OCI-LY3 (cell line): ENCODE measurements at regions not wholly inside any gene's neighbourhood (a gene's known extent, or its start where the extent isn't known, plus 50 kb on each side); places are given as distances from the start of the nearest gene placed in this dataset.

Experiments used
- H2AFZ ChIP-seq: fragments of 200-600, 300-600 bp; shearing (Covaris generic); 2 replicates; pipeline ENCODE4 v1.6.0; 2014; ENCODE audit warnings: antibody characterized with exemption, low read depth, low read length
- H3K27ac ChIP-seq: fragments of 200-600, 300-600 bp; sonication (generic); 2 replicates; pipeline ENCODE4 v1.5.1; 2014; ENCODE audit warnings: mild to moderate bottlenecking, low read length, moderate library complexity, mixed read lengths
- H3K27me3 ChIP-seq: fragments of 200-600, 300-600 bp; sonication (generic); 2 replicates; pipeline ENCODE4 v1.6.1; 2014; ENCODE audit warnings: low read depth, low read length, mixed read lengths
- H3K36me3 ChIP-seq: fragments of 200-600, 300-600 bp; sonication (generic); replicated peaks from 2 replicates; pipeline ENCODE3; 2014; ENCODE audit warnings: low read depth, low read length, mixed read lengths
- H3K4me1 ChIP-seq: fragments of 300-600, 200-600 bp; sonication (generic); 2 replicates; pipeline ENCODE4 v1.6.1; 2014; ENCODE audit warnings: low read length, mixed read lengths
- H3K4me2 ChIP-seq: fragments of 200-600, 300-600 bp; sonication (generic); 2 replicates; pipeline ENCODE4 v1.6.1; 2014; ENCODE audit warnings: low read length, mixed read lengths
- H3K4me3 ChIP-seq: fragments of 300-600, 200-600 bp; sonication (generic); 2 replicates; pipeline ENCODE4 v1.5.1; 2014; ENCODE audit warnings: antibody characterized with exemption, mild to moderate bottlenecking, low read length, moderate library complexity
- H3K79me2 ChIP-seq: fragments of 300-600, 200-600 bp; shearing (Covaris generic); 2 replicates; pipeline ENCODE4 v1.6.1; 2014; ENCODE audit warnings: mild to moderate bottlenecking, low read length, mixed read lengths
- H3K9ac ChIP-seq: fragments of 300-600, 200-600 bp; shearing (Covaris generic); 2 replicates; pipeline ENCODE4 v1.6.0; 2014; ENCODE audit warnings: mild to moderate bottlenecking, low read length, moderate library complexity
- H3K9me3 ChIP-seq: fragments of 200-600, 300-600 bp; shearing (Covaris generic); 2 replicates; pipeline ENCODE4 v1.6.1; 2014; ENCODE audit warnings: low read length, mixed read lengths; ENCODE audit not compliant: insufficient read depth
- H4K20me1 ChIP-seq: fragments of 200-600, 300-600 bp; sonication (generic); 2 replicates; pipeline ENCODE4 v1.6.1; 2016; ENCODE audit warnings: low read length, mixed read lengths; ENCODE audit not compliant: insufficient read depth
- EZH2phosphoT487 ChIP-seq: fragments of 200-600 bp; shearing (Covaris generic); IDR thresholded peaks from 2 replicates; pipeline ENCODE4 v1.6.1; 2018; ENCODE audit warnings: antibody characterized with exemption, mixed run types, low read depth
- TF ChIP-seq, protein P1 (sequence below): fragments of 200-600, 300-600 bp; sonication (generic); IDR thresholded peaks from 2 replicates; pipeline ENCODE4 v1.5.1; 2014; ENCODE audit warnings: antibody characterized with exemption, low read length, low read depth

DNA sequence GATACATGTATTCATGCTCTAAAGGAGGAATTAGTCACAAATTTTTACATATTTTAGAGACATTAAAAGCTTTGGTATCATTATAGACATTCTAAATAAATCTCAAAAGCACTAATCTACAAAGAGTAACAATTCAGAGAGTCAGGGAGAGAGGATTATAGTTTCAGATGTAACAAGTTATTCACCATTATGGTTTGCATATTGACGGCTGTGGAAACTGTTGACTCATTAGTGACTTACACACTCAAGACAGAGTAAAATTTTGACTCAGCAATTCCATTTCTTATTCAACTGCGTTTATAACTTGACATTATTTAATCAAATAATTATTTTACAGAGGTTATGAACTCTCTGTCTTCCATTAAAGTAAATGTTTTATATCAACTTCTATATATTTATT lies 95.4 kb upstream of the SEMA3C start:
- H2AFZ ChIP-seq: no peak overlapping the region
- H3K36me3 ChIP-seq: no peaks in the 10 kb centered on the region
- H3K79me2 ChIP-seq: no peaks in the 10 kb centered on the region
- H3K27me3 ChIP-seq: no peaks in the 10 kb centered on the region
- H3K9me3 ChIP-seq: no peaks in the 10 kb centered on the region
- TF ChIP-seq, protein P1, sequence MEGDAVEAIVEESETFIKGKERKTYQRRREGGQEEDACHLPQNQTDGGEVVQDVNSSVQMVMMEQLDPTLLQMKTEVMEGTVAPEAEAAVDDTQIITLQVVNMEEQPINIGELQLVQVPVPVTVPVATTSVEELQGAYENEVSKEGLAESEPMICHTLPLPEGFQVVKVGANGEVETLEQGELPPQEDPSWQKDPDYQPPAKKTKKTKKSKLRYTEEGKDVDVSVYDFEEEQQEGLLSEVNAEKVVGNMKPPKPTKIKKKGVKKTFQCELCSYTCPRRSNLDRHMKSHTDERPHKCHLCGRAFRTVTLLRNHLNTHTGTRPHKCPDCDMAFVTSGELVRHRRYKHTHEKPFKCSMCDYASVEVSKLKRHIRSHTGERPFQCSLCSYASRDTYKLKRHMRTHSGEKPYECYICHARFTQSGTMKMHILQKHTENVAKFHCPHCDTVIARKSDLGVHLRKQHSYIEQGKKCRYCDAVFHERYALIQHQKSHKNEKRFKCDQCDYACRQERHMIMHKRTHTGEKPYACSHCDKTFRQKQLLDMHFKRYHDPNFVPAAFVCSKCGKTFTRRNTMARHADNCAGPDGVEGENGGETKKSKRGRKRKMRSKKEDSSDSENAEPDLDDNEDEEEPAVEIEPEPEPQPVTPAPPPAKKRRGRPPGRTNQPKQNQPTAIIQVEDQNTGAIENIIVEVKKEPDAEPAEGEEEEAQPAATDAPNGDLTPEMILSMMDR: no peak
- peak; percentile 47; the same call in 1 of the 2 replicates for TF ChIP-seq EZH2phosphoT487
- H3K4me2 ChIP-seq: peak overlapping the region; percentile 35
- 0 out of 2 replicates have a peak overlapping the region, but pooled peaks have one; percentile 7 for H3K4me3 ChIP-seq
- no peak overlapping the region for H3K27ac ChIP-seq
- peaks cover 28% of the 10 kb centered on the region for H3K4me1 ChIP-seq
- no peaks in the 10 kb centered on the region for H4K20me1 ChIP-seq
- H3K9ac ChIP-seq: no peak overlapping the region

DNA sequence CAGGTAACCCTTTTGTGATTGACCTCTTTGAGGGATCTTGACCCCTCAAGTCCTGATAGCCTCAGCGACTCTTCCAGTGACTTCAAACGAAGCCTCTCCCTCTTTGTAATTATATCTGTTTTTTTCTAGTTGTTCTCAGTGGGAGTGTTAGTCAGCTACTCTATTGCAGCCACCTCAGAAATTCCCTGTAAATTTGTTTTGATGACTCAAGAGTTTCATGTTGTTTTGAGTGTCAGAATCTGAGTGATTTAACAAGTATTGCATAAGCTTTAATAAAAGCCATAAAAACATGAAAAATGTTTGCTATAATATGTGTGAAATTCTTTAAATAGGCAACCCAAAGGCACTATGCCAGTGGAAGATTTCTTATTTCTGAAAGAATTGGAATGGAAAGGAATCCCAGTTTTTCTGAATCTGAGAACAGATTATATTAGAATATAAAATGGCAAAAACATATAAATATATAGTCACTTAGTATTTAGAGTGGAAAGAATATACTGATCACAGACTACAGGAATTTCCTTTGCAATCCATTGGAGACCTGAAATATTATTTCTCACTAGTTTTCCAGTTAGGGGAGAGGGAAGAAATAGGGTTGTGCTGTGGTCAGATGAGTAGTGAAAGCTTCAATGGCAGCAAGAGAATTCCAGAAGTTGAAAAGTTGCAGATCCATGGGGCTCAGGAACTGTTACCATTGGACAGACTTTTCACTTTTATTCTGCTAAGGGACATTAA lies 94.4 kb upstream of the SEMA3C start:
- Histone ChIP-seq H3K27me3 (no peaks in the 10 kb centered on the region), H3K9ac (no peak overlapping the region), H3K27ac (no peak overlapping the region), H4K20me1 (no peaks in the 10 kb centered on the region), H2AFZ (no peak overlapping the region), H3K9me3 (no peaks in the 10 kb centered on the region), H3K4me3 (no peak overlapping the region), H3K4me1 (peaks cover 28% of the 10 kb centered on the region), H3K36me3 (no peaks in the 10 kb centered on the region), H3K79me2 (no peaks in the 10 kb centered on the region), H3K4me2 (peak overlapping the region; percentile 35)
- TF ChIP-seq, protein P1: no peak
- TF ChIP-seq EZH2phosphoT487: no peak

DNA sequence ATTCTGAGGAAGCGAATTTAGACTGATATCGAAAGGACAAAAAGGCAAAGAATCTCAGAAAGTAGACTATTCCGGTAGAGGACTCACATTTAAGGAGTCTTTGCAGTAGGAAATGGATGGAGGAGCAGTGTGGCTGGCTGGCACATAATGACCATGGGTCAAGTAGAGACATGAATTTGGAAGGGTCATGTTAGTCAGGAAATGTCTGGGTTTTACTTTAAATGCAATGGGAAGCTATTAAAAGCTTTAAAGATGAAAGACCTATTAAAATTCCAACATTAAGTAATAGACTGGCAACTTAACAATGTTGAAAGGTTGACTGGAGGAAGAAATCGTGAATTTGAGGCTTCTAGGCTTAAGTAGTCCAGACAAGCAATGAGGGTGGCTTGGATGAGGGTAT lies 90.0 kb upstream of the SEMA3C start:
- TF ChIP-seq, protein P1: no peak
- TF ChIP-seq EZH2phosphoT487: no peak
- Histone ChIP-seq H2AFZ (no peak overlapping the region), H3K4me3 (no peak overlapping the region), H3K36me3 (no peaks in the 10 kb centered on the region), H3K4me1 (peaks cover 16% of the 10 kb centered on the region), H4K20me1 (no peaks in the 10 kb centered on the region), H3K4me2 (no peak overlapping the region), H3K27me3 (no peaks in the 10 kb centered on the region), H3K9me3 (no peaks in the 10 kb centered on the region), H3K79me2 (no peaks in the 10 kb centered on the region), H3K9ac (no peak overlapping the region), H3K27ac (no peak overlapping the region)

DNA sequence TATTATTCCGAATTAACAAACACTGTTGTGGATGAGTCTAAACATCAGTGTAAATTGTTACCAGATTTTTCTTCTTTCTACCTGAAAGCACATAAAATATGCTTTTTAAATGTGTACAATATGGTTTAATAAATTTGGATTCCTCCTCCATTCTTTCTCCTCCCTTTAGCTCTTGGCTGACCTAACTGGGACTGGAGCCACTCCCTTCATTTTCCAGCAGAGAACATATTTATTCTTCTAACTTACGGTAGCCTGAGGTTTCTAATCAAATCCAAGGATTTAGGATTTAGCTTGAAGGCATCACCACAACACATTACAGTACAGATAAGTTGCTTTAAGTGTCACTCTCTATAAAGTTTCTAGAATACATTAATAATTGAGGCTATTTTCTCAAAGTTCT lies 88.2 kb upstream of the SEMA3C start:
- Histone ChIP-seq H2AFZ (no peak overlapping the region), H3K36me3 (no peaks in the 10 kb centered on the region), H3K79me2 (no peaks in the 10 kb centered on the region), H3K4me2 (no peak overlapping the region), H3K4me3 (no peak overlapping the region), H3K27ac (no peak overlapping the region), H3K27me3 (no peaks in the 10 kb centered on the region), H3K4me1 (peaks cover 15% of the 10 kb centered on the region), H3K9me3 (no peaks in the 10 kb centered on the region), H4K20me1 (no peaks in the 10 kb centered on the region), H3K9ac (no peak overlapping the region)
- TF ChIP-seq, protein P1: no peak
- TF ChIP-seq EZH2phosphoT487: no peak
